DND-41 (cell line): ENCODE measurements at regions not wholly inside any gene's neighbourhood (a gene's known extent, or its start where the extent isn't known, plus 50 kb on each side); places are given as distances from the start of the nearest gene placed in this dataset.

ENCODE experiments used
- ATAC-seq: fragments of 200-7000 bp; cut with Tn5 transposase; 3 replicates; pipeline ENCODE4 v1.9.1; 2021; ENCODE audit warnings: low read depth; ENCODE audit not compliant: insufficient read depth
- DNase-seq: peaks from one replicate; pipeline ENCODE4 v3.0.0-alpha.2; 2020
- H2AFZ ChIP-seq: 2 replicates; pipeline ENCODE4 v1.6.0; 2012; ENCODE audit warnings: low read depth, low read length
- H3K27ac ChIP-seq: 2 replicates; pipeline ENCODE4 v1.5.1; 2012; ENCODE audit warnings: low read length, inconsistent platforms
- H3K27me3 ChIP-seq: fragments of 200-600 bp; sonication (generic); 2 replicates; pipeline ENCODE4 v1.6.0; 2012; ENCODE audit warnings: low read length, mild to moderate bottlenecking, inconsistent platforms; ENCODE audit not compliant: insufficient read depth, poor library complexity
- H3K36me3 ChIP-seq: 2 replicates; pipeline ENCODE4 v1.5.1; 2012; ENCODE audit warnings: low read length, inconsistent platforms; ENCODE audit not compliant: insufficient read depth
- H3K4me1 ChIP-seq: 2 replicates; pipeline ENCODE4 v1.5.1; 2012; ENCODE audit warnings: mild to moderate bottlenecking, low read length; ENCODE audit not compliant: insufficient read depth
- H3K4me2 ChIP-seq: 2 replicates; pipeline ENCODE4 v1.6.0; 2012; ENCODE audit warnings: mild to moderate bottlenecking, moderate library complexity, low read length, inconsistent platforms; ENCODE audit not compliant: insufficient read depth
- H3K4me3 ChIP-seq, 2 experiments: fragments of 200-600 bp in 1 of 2; shearing (Covaris generic) in 1 of 2; 2 replicates each; pipeline ENCODE4 v1.5.1; 2012 to 2016; ENCODE audit warnings: inconsistent platforms in 2 of 2, low read length in 2 of 2, mild to moderate bottlenecking in 2 of 2, low read depth in 1 of 2, moderate library complexity in 1 of 2
- H3K79me2 ChIP-seq: 2 replicates; pipeline ENCODE4 v1.6.0; 2012; ENCODE audit warnings: low read length, inconsistent platforms; ENCODE audit not compliant: insufficient read depth
- H3K9ac ChIP-seq: 2 replicates; pipeline ENCODE4 v1.6.0; 2012; ENCODE audit warnings: low read depth, mild to moderate bottlenecking, inconsistent platforms, low read length, moderate library complexity
- H3K9me3 ChIP-seq: 2 replicates; pipeline ENCODE4 v1.5.1; 2012; ENCODE audit warnings: low read length, moderate library complexity, mild to moderate bottlenecking, inconsistent platforms; ENCODE audit not compliant: insufficient read depth, severe bottlenecking
- H4K20me1 ChIP-seq: 2 replicates; pipeline ENCODE4 v1.6.0; 2012; ENCODE audit warnings: low read length; ENCODE audit not compliant: insufficient read depth
- CTCF ChIP-seq: IDR thresholded peaks from 2 replicates; pipeline ENCODE4 v1.5.1; 2012; ENCODE audit warnings: borderline replicate concordance, low read length, moderate library complexity, mild to moderate bottlenecking; ENCODE audit not compliant: poor library complexity, severe bottlenecking; ENCODE audit errors: extremely low read depth
- EZH2 ChIP-seq: IDR thresholded peaks from 3 replicates; pipeline ENCODE4 v1.6.1; 2012; ENCODE audit warnings: borderline replicate concordance, low read depth, mild to moderate bottlenecking, moderate library complexity, low read length, inconsistent platforms; ENCODE audit not compliant: severe bottlenecking

GRCh38 chr1:8133190-8133589, 107.1 kb upstream of the ERRFI1 start:
- Histone ChIP-seq H4K20me1 (no peaks in the 10 kb centered on the region), H3K9me3 (no peaks in the 10 kb centered on the region), H3K4me2 (no peak overlapping the region), H3K4me3 (no peak overlapping the region), H3K27ac (no peak overlapping the region), H3K27me3 (peaks cover 10% of the 10 kb centered on the region), H3K4me1 (no peaks in the 10 kb centered on the region), H3K79me2 (no peaks in the 10 kb centered on the region), H2AFZ (no peak overlapping the region), H3K36me3 (no peaks in the 10 kb centered on the region), H3K9ac (no peak overlapping the region)
- DNase-seq (no peak), ATAC-seq (no peak)
- TF ChIP-seq EZH2, result no peak
- no peak for TF ChIP-seq CTCF

GRCh38 chr1:8127171-8127641, 101.1 kb upstream of the ERRFI1 start:
- Histone ChIP-seq H3K9me3 (no peaks in the 10 kb centered on the region), H3K27me3 (peaks cover 2% of the 10 kb centered on the region), H3K4me1 (no peaks in the 10 kb centered on the region), H3K4me3 (no peak overlapping the region), H3K36me3 (no peaks in the 10 kb centered on the region), H3K27ac (no peak overlapping the region), H3K4me2 (no peak overlapping the region), H3K9ac (no peak overlapping the region), H4K20me1 (no peaks in the 10 kb centered on the region), H2AFZ (no peak overlapping the region), H3K79me2 (no peaks in the 10 kb centered on the region)
- no peak for TF ChIP-seq EZH2
- TF ChIP-seq CTCF, result no peak
- DNase-seq (no peak), ATAC-seq (no peak)

GRCh38 chr1:8122477-8123407, 96.6 kb upstream of the ERRFI1 start:
- no peak for TF ChIP-seq EZH2
- no peak for TF ChIP-seq CTCF
- no peaks in the 10 kb centered on the region for H3K9me3 ChIP-seq
- H4K20me1 ChIP-seq, result no peaks in the 10 kb centered on the region
- no peak overlapping the region for H3K27ac ChIP-seq
- H3K4me3 ChIP-seq, result no peak overlapping the region
- H3K9ac ChIP-seq, result no peak overlapping the region
- no peaks in the 10 kb centered on the region for H3K36me3 ChIP-seq
- H2AFZ ChIP-seq, result no peak overlapping the region
- no peaks in the 10 kb centered on the region for H3K79me2 ChIP-seq
- DNase-seq, result no peak
- peaks cover 2% of the 10 kb centered on the region for H3K27me3 ChIP-seq
- H3K4me1 ChIP-seq, result no peaks in the 10 kb centered on the region
- ATAC-seq, result no peak
- H3K4me2 ChIP-seq, result no peak overlapping the region
